HG02884 (cell line): ENCODE measurements at regions not wholly inside any gene's neighbourhood (a gene's known extent, or its start where the extent isn't known, plus 50 kb on each side); places are given as distances from the start of the nearest gene placed in this dataset.
"Not testable (repeated sequence)": the region's sequence is repeated elsewhere in the genome, so short reads cannot be mapped to it uniquely, and the experiment has no call there.

ENCODE experiments used
- ATAC-seq: cut with Tn5 transposase; IDR thresholded peaks from one replicate; pipeline ENCODE4 v1.9.1; 2021; ENCODE audit warnings: mild to moderate bottlenecking, moderate library complexity; ENCODE audit not compliant: unreplicated experiment

DNA sequence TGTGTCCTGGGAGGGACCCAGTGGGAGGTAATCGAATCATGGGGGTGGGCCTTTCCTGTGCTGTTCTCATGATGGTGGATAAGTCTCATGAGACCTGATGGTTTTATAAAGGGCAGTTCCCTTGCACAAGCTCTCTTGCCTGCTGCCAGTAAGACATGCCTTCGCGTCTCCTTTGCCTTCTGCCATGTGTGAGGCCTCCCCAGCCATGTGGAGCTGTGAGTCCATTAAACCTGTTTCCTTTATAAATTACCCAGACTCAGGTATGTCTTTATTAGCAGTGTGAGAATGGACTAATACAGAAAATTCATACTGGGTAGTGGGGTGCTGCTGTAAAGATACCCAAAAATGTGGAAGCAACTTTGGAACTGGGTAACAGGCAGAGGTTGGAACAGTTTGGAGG is 300.0 kb upstream of the ZFP42 start:
- ATAC-seq = not testable (repeated sequence)

DNA sequence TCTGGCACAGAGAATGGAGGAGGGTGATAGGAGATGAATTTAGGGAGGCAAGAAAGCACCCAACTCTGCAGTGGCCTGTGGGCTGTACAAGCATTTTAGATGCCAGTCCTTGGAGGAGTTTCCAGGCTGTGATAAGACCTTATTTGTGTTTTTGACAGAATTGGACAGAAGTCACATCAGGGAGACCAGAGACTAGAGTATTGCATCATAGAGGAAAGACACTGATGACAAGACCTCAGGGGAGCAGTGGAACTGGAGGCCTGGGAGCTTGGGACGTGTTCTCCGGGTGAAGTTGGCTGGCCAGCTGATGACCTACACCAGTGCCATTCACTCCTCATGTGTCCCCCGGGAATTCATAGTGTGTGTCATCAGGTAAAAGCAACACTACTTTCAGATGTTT is 284.0 kb upstream of the ZFP42 start:
- no peak for ATAC-seq

DNA sequence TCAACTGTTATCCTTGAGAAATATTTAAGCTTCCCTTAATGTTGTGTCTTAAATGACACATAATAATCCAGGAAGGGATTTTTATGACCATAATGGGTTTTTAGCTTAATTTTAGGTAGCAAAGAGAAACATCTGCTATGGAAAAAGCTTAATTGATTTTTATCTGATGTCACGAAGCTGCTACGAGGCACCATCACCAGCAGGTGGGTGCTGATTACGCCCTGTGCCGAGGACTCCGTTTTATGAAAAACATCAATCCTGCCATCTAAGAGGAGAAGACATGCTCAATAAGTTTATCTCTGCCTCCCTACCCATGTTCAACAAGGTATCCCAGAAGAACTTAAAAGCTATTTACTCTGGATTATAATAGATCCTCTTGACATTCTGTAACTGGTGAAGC is 280.6 kb upstream of the ZFP42 start:
- no peak for ATAC-seq

DNA sequence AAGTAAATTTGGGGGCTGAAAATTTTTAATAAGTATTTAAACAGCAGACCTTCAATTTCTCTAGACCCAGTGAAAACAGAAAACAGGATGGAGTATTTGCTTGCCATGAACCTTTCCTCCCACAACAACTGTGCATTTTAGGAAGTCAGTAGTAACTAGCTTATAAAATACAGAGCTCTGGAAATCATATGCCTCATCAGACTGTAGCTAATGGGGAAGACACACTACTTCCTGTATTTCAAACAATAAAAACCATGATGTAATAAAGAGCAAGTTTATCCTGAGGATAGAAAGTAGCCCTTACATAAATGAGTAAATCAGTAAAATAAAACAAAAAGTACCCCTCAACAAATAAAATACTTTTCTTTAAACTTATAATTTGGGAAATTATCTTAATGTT is 280.1 kb upstream of the ZFP42 start:
- ATAC-seq = no peak

DNA sequence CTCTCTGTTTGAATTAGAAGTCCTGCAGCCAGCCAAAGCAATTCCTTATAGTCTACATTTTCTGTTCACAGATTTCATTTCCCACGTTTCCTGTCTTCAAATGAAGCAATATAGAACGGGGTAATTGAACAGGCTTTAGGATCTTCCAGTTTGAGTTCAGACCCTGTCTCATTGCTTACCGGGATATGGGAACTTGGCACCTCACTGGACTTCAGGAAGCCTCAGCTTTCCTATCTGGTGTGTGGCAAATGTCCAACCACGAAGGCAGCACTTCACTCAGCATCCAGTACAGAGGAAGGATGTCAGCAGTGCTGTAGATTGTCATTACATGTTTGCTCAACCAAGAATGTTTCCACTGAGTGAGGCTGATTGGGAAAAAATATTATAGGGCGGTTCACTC is 271.1 kb upstream of the ZFP42 start:
- ATAC-seq = no peak

DNA sequence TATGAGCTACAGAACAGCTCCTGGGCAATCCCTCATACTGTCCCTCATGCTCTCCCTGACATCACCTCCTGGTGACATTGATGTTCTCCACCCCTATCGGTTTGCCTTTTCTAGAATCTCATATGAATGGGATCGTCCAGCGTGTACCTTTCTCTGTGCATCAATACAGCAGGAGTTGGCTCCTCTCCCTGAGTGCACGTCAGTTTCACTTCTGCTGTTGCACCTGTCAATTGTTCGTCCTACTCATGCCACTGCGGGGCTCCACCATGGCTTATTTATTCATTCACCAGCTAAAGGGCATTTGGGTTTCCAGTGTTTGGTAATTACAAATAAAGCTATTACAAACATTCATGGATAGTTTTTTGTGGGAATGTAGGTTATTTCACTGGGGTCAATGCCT is 269.1 kb upstream of the ZFP42 start:
- no peak for ATAC-seq

DNA sequence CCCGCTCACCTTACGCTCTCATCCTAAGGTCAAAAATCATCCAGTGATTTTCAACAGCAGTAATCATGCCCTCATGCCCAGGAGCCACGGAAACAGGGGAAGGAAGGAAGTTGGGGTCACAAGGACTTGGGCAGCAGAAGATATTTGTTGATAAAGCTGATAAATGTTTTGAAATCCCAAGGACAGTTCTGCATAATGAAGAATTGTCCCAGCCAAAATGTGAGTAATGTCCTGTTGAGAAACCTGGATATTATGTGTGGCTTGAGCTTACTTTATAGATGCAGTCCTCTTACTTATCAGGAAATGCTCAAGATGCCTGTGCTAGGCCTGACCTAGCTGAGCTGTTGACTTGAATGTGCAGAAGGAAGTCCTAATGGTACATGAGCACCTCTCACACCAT is 263.0 kb upstream of the ZFP42 start:
- ATAC-seq = no peak

DNA sequence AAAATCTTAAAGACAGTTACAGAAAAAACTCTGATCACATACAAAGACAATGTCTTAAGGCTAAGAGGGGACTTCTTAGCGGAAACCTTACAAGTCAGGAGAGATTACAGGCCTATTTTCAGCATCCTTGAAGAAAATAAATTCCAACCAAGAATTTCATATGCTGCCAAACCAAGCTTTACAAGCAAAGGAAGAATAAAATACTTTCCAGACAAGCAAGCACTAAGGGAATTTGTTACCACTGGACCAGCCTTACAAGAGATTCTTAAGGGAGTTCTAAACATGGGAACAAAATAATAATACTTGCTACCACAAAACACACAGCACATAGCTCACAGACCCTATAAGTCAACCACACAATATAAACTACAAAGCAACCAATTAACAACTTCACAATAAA is 255.8 kb upstream of the ZFP42 start:
- ATAC-seq = no peak

DNA sequence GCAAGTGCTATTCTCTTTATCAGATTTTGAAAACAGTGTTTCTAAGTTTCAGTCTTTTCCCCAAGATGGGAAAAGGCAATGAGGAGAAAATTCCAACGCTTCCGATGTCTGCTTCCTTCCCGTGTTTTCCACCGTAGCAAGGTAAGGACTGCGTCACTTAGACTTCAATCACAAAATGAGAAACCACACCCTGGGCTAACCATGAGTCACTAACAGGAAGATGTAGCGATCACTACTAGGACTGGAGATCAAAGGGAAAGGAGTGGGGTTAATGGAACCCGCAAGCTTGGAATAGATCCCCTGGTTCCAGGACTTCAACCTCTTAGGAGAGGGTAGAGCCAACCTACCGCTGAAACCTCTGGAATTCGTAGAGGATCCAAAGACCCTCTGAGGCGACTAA is 250.7 kb upstream of the ZFP42 start:
- ATAC-seq = no peak

DNA sequence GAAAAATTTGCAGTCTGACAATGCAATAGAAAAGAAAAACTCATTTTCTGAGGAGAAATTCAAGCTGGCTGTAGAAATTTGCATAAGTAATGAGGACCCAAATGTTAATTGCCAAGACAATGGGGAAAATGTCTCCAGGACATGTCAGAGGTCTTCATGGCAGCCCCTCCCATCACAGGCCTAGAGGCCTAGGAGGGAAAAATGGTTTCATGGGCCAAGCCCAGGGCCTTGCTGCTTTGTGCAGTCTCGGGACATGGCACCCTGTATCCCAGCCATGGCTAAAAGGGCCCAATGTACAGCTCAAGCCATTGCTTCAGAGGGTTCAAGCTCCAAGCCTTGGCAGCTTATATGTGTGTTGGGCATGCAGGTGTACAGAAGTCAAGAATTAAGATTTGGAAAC is 244.9 kb upstream of the ZFP42 start:
- not testable (repeated sequence) for ATAC-seq

DNA sequence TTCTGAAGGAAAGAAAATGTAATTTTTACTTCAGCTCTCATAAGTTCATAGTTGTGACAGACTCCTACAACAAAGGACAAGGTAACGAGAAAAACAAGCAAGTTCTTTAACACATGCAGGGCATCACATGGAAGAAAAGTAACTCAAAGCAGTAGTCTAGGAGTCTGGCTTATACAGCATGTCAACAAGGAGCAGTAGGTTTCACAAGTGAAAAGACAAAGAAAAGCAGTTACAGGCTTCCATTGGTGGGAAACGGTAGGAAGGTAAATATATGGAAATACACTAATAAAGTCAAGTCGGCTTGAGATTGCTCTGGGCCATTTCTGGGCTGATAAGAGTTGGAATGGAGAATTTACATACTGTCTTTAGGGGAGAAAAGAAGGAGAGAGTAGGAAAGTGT is 228.4 kb upstream of the ZFP42 start:
- ATAC-seq = no peak

DNA sequence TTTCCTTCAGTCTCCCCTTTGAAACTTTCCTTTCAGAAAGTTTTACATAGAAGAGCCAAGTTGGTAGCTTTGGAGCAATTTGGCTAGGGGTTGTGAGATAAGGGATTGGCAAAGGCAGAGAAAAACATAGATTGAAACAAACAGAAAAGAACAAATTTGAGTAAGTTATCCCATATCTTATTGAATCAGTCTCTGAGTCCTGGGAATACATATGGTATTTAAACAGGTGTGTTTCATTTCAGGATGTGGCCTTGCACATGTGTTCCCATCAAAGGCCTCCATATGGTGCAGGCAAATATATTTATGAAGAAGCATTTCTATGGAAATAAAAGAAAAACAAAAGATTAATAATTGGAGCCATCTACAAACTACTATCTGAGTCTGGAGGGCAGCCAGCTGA is 227.9 kb upstream of the ZFP42 start:
- ATAC-seq = no peak

DNA sequence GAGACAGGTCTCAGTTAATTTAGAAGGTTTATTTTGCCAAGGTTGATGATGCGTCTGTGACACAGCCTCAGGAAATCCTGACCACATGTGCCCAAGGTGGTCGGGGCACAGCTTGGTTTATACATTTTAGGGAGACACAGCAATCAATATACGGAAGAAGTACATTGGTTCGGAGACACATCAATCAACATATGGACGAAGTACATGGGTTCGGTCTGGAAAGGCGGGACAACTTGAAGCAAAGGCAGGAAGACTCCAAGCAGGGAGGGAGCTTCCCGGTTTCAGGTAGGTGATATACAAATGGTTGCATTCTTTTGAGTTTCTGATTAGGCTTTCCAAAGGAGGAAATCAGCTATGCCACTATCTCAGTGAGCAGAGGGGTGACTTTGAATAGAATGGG is 225.2 kb upstream of the ZFP42 start:
- ATAC-seq = no peak

DNA sequence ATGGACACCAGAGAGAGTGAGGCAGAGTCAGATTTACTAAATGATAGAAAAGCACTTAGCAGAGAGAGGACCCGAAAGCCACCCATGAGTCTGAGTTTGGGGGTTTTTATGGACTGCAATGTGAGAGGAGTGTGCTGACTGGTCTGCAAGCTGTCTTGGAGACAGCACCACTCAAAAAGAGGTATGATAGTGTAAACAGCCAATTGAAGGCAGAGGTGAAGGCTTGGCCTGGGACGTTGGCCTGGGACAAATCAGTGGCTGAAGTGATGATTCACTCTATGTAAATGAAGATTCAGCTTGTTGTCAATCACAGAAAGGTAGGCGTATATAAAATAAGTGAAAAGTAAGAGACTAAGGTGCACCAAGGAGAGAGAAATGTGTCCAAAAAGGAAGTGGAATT is 217.6 kb upstream of the ZFP42 start:
- no peak for ATAC-seq

DNA sequence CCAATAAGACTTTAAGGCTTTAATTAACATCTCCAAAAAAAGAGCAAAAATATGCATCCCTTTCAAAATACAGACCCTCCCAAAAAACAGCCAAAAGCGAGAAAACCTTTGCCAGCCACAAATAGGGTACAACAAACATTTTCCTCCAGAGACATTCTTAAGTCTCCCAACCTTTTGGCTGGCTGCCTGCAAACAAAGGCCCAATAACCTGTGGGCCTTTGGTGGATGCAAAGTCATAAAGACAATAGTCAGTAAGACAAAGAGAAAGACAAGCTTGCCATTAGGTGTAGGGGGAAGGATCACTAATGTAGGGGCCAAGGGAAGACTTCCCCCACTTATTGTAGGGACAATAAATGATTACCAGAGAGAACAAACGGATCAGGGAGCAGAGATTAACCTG is 215.5 kb upstream of the ZFP42 start:
- no peak for ATAC-seq

DNA sequence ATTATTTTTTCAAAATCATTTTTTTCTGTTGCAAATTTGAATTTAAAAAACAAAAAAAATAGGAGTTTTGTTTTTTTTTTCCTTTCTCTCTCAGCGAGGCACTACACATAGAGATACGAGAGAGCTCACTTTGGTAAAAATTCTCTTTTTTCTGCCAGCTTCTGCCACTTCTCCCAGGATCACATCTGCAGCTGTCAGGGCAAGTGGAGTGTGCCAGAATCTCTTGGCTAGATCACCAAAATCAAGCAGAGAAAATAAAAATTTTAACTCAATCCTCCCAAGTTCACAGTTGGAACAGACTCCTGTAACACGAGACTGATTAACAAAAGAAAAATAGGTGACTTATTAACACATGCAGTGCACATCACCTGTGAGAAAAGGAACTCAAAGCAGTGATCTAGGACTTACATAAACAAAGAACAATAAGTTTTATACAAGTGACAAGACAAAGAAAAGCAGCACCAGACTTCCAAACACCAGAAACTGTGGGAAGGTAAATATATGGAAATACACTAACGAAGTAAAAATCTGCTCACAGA is 213.2 kb upstream of the ZFP42 start:
- ATAC-seq = no peak

DNA sequence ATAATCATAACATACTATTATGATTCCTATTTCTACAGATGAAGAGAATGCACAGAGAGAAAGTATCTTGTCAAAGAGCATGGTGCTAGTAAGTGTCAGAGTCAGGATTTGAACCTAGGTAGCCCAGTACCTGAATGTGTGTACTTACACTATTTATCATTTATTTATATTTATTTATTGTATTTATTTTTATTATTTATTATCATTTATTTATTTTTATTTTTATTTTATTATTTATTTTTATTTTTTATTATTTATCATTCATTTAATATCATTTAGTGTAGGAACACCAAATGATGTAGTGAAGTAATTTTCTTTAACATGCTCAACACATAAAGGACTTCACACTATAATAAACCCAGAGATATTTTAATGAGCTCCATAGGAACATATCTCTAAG is 209.4 kb upstream of the ZFP42 start:
- ATAC-seq = no peak

DNA sequence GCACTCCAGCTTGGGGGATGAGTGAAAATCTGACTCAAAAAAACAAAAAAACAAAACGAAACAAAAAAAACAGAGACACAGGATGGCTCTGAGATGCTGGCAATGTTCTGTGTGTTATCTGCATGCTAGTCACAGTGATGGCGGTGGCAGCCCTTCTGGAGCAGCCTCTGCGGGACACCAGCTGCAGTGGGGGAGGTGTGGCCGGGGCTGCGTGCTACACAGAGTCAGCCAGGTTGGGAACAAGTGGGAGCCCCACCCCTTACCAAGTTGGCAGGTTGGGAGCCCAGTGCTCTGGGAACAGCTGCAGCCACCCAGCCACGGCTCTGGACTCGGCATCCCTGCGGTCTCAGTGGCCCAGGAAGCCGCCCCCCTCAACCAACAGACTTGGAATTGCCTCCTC is 206.5 kb upstream of the ZFP42 start:
- no peak for ATAC-seq

DNA sequence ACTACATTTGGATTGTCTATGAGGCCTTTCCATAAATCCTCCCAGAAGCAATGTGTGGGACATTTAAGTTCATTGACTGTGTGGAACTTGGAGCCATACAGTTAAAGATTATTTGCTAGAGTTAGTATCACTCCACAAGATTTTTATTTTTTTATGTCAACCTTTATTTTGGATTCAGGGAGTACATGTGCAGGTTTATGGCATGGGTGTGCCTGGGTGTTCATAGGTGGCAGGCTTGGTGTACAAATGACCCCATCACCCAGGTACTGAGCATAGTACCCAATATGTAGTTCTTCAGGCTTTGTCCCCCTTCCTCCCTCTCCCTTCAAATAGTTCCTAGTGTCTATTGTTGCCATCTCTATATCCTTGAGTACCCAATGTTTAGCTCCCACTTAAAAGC is 199.8 kb upstream of the ZFP42 start:
- no peak for ATAC-seq

DNA sequence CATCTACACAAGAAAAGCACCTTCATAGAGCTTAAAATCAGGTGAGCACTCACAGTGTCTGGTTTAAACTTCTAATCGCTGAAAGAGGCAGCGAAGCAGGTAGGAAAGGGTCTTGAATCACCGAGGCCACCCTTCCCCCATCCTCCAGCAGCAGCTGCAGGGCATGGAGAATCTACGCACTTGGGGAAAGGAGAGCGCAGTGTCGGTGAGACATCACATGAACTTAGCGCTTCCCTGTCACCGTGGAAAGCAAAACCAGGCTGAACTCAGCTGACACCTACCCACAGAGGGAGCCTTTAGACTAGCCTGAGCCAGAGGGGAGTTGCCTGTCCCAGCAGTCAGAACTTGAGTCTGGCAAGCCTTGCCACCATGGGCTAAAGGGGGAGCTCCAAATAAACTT is 197.2 kb upstream of the ZFP42 start:
- ATAC-seq = no peak

DNA sequence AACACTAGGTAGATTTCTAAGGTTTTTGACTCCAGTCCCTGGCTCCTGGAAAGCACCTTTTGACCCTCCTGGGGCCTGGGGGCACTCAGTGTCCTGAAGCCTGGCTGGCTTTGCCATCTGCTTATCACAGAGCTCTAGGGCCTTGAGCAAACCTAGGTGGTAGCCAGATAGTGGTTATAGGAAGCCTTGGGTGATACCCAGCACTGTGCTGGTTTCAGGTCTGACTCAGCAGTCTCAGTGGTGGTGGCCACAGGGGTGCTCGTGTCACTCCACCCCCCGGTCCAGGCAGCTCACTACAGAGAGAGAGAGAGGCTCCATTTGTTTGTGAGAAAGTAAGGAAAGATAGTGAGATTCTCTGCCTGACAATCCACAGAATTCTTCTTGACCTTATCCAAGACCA is 195.8 kb upstream of the ZFP42 start:
- ATAC-seq = no peak

DNA sequence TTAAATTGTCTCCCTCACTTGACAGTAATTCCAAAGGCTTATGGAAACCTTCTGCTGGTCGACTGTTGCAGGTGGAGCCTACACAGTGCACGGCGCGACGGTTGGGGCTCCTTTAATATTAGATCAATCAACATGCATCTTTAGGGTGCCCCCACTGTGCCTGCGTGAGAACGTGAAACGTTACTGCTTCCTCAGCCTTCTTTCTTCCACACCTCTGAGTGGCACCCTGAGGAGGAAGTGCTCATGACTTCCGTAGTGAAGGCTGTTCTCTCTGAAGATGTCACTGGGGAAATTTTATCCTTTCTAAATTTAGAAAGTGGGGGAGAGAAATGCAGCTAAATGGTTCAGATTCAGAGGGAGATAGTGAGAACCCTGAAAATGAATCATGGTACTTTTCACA is 184.0 kb upstream of the ZFP42 start:
- ATAC-seq = no peak

DNA sequence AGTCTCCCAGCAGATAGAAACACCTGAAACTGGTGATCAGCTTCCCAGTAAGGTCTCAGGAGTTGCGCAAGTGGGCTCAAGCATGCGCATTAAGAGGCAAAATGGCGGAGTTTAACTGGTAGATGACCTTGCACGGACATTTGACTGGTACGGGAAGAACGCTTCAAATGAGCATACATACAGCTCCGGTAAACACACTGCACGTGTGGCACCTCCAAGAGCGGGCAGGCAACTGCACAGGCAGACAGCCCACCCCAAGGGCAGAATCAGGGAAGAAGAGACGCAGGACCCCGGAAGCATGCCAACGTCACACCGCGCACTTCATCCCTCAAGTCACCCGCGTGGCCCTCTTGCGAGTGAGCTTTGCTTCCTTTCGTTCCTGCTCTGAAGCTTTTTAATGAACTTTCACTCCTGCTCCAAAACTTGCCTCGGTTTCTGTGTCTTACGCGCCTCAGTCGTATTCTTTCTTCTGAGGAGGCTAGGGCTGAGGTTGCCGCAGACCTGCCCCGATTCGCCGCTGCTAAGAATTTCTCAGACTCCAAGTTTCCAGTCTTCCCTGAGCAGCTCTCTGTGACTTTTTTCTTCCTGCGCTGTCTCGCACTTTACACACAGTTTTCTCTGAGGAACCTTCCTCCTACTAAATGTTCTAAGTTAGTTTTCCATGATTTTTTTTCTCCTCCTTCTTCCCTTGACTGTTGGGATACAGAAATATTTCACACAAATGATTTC is 180.7 kb upstream of the ZFP42 start:
- no peak for ATAC-seq
